ENCODE measurements at regions not wholly inside any gene's neighbourhood (a gene's known extent, or its start where the extent isn't known, plus 50 kb on each side); places are given as distances from the start of the nearest gene placed in this dataset.

GRCh38 chr10:130758529-130758928 lies 553.0 kb downstream of the TCERG1L start:
- intact Hi-C loops (cut with DNase I), result no loop called here
- DNase-seq (ENCODE audit: low spot score), result peak; percentile 64

DNA sequence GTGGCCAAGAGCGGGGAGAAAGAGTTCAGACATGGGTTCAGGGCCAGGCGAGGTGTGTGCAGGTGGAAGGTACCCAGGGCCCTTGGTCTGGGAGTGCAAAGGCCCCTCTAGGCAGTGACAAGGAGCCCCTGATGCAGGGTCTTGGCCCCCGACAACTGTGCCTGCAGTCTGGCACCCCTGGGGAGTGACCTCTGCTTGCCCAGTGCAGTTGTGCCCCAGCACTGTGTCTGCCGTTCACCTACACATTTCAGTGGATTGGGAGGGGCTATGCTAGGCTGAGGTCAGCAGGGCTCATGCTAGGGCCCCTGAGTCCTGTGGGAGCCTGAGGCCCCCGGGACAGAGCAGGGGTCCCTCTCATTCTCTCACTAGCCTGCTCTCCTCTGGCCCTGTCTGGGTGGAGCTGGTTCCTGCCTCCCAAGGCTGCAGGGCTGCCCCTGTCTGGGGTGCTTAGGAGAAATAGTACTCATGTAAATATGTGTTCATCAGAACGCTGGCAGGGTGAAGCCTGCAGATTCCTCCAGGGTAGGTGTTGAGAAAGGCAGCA lies 550.4 kb downstream of the TCERG1L start:
- peak; percentile 62 for DNase-seq (ENCODE audit: low spot score)
- intact Hi-C loops (cut with DNase I), result no loop called here

- peak; percentile 46 for DNase-seq (ENCODE audit: low spot score)
- intact Hi-C loops (cut with DNase I), result no loop called here
These were observed 549.7 kb downstream of the TCERG1L start for GRCh38 chr10:130761788-130762301.

GRCh38 chr10:130762491-130762890 lies 549.0 kb downstream of the TCERG1L start:
- DNase-seq (ENCODE audit: low spot score), result peak; percentile 47
- intact Hi-C loops (cut with DNase I), result no loop called here

GRCh38 chr10:130763071-130763470 lies 548.5 kb downstream of the TCERG1L start:
- intact Hi-C loops (cut with DNase I), result no loop called here
- no peak for DNase-seq (ENCODE audit: low spot score)

DNA sequence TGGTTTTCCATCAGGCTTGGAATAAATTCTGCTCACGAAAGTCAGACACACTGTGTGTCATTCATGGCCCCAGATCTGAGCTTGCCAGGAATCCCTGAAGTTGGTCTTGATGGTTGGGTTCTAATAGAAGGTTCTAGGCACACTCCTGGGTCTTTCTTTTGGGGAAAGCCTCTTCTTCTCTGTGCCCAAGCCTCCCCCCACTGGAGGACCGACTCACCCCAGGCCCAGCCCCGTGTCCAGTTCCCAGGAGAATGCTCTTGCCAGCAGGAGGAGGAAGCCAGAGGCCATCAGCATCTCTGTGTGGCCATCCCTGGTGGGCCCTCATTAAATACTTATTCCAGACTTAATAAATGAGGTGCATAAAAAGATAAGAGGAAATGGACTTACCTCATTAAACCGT lies 548.0 kb downstream of the TCERG1L start:
- intact Hi-C loops (cut with DNase I), result no loop called here
- DNase-seq (ENCODE audit: low spot score), result peak; percentile 63

DNA sequence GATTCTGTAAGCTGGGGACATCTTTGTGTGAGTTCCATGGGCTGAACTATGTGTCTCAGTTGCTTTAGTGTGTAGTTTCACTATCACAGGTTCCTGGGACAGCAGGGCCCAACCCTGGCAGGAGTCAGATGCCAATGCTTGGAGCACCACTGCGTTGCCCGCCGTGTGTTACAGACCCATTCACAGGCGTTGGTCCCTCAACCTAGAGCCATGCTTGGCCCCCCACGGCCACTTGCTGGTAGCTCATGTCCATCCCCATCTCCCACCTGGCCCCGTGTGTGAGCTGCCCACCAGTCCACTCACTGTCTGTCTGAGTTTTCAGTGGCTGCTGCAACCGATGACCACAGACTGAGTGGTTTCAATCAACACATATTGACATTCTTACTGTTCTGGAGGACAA lies 546.9 kb downstream of the TCERG1L start:
- DNase-seq (ENCODE audit: low spot score), result peak; percentile 26
- intact Hi-C loops (cut with DNase I), result no loop called here

GRCh38 chr10:130766071-130766470 lies 545.5 kb downstream of the TCERG1L start:
- DNase-seq (ENCODE audit: low spot score), result peak; percentile 57

DNA sequence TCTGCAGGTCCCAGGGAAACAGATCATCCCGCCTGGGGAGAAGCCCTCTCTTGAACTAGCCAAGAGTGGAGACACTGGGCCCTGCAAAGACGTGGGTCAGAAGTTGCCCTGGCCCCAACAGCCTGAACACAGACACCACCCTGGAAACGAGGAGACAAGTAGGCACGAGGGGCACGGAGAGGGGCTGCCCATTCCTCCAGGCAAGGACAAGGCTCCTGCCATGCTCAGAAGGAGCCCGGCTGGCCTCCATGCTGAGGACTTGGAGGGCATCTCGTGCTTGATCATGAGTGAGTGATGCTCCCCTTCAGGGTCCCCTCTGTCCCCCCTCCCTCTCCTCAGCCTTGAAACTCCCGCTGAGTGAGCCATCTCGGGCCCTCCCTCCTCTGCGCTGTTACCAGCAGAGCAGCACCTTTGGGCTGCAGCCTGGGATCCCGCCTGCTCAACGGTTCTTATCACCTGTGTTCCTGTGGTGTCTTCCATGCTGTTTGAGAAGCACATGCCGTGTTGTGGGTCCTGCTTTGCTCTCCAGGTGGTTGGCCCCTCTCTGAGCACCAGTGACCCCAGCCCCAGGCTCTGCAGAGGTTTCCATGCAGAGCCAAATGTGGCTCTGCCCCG lies 544.3 kb downstream of the TCERG1L start:
- DNase-seq (ENCODE audit: low spot score), result peak; percentile 59
- intact Hi-C loops (cut with DNase I), result no loop called here

More at GRCh38 chr10:130766071-130766470, 545.5 kb downstream of the TCERG1L start:
- intact Hi-C loops (cut with DNase I), result no loop called here

DNA sequence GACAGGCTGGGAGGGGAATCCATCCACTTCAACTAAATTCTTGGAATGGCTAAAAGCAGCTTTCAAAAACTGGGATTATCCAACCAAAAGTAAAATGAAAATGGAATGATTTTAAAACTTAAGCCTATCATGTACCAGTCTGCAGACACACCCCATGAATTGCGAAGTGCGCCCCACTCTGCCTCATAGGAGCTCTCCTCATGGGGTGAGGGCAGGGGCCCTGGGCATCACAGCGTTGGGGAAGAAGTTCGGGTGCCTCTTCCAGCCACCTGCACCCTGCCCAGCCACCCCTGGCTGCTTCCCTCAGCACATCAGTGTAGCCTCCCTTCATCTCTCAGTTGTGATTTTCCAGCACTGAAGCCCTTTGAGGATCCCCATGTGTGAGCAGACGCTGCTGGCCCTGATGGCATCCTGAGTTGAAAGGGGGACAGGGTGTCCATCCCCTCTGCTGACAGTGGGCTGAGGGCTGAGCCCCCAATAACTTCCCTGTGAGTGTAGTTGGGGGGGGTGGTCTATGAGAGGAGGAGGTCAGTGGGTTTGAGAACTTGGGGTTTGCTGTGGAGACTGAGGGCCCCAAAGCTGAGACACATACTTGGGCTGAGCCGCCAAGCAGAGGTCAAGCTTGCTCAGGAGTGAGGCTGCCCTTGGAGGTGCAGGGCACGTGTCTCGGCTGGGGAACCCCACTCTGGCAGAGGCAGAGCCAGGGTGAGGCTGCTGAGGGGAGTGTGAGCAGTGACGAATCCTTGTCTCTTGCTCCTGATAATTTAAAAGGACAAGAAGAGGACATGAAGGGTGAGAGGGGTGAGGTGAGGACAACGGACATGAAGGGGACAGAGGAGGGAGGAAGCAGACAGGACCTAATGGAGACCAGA lies 542.1 kb downstream of the TCERG1L start:
- DNase-seq (ENCODE audit: low spot score), result peak; percentile 60
- intact Hi-C loops (cut with DNase I), result no loop called here

DNA sequence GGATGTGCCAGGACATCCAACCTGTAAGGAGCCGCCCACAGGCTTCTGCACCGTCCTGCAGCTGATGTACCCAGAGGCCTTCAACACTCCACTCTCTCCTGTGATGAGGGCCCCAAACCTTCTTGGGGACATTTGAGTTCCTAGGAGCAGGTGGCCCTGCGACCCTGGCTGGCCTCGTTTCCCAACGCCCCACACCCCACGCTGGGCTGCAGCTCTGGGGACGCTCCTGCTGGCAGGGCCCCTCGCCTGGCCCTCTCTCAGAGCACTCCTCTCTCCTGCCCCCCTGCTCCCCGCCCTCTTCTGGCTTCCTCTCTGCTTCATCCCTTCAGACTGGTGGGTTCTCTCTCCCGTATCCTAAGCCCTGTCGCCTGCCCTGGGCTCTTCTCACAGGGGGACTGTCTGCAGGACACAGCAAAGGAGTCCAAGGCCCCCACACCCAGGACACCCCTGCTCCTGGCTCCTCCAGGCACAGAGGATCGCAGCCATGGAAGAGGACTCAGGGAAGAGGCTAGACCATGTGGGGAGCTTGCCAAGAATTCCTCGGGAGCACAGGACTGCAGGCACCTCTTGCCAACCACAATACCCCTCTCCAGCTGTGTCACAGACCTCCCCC lies 541.4 kb downstream of the TCERG1L start:
- intact Hi-C loops (cut with DNase I), result no loop called here
- DNase-seq (ENCODE audit: low spot score), result peak; percentile 63

DNA sequence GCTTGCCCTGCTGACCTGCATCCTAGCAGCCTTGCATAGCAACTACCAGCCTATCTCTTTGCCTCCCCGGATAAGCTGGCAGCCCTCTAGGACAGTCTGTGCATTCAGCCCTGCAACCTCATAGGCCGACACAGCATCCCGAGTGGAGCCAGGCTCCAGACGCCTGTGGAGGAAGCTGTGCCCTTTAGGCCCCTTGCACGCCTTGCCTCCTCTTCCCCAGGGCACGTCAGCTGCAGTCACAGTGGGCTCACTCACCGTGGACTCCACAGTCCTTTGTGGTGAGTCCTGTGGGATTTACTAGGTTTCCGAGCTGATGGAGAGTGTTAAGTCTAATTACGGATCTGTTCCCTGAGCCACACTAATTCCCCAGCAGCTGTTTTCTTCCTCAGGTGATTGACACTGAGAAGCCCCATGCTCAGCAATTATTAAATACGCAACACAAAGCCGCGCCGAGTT lies 540.0 kb downstream of the TCERG1L start:
- intact Hi-C loops (cut with DNase I), result no loop called here
- DNase-seq (ENCODE audit: low spot score), result peak; percentile 19

DNA sequence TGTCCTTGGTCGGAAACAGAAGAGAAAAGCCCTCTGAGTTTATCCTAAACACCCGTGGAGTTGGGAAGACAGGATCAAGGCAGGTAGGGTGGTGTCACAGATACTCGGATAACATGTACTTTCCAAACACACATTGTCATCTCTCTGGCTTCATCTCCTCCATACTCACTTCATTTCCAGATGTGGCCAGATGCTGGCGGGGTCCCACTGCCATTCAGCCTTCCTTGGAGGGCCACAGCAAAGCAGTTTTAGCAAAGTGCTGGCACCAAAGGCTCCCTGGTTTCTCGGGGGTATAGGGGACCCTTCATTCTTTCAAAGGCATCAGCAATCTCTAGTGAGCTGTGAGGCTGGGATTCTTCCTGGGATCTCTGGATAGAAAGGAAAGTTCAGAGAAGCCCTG lies 539.5 kb downstream of the TCERG1L start:
- DNase-seq (ENCODE audit: low spot score), result peak; percentile 15
- intact Hi-C loops (cut with DNase I), result no loop called here

- intact Hi-C loops (cut with DNase I), result no loop called here
These were observed 538.8 kb downstream of the TCERG1L start for GRCh38 chr10:130772676-130773075.

GRCh38 chr10:130773941-130774340 lies 537.6 kb downstream of the TCERG1L start:
- intact Hi-C loops (cut with DNase I), result no loop called here
- peak; percentile 66 for DNase-seq (ENCODE audit: low spot score)

More at GRCh38 chr10:130772676-130773075, 538.8 kb downstream of the TCERG1L start:
- DNase-seq (ENCODE audit: low spot score), result peak; percentile 36

DNA sequence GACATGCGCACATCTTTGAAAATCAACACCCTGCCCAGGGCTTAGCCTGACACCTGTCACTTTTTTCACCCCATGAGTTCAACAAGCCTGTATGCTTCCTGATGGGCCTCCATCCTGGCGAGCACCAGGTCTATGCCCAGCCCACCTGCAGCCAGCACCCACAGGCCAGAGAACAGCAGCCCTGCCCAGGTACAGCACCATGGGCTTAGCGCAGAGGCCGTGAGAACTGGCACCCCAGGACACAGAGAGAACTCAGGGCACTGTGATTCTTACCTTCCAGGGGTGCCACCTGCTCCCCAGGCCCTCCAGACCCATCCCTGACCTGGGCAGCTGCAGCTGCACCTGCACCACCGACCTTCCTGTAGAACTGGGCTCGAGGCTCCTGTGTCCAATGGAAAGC lies 536.6 kb downstream of the TCERG1L start:
- intact Hi-C loops (cut with DNase I), result no loop called here

DNA sequence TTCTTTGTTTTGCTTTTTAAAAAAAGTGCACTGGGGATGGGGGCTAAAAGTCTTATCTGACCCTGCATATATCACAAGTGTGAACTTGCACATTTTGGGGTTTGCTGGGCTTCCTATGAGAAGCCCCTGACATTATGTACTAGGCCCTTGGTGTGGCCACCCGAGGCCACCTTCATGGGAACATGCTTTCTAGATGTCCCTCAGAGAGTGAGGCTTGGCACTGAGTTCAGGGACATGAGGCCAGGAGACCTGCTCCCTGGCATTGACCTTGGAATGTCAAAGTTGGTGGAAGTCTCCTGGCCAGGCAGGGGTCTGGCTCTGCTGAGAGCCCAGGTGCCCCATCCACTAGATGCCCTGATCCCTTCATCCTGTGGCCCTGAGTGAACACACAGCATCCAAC lies 536.2 kb downstream of the TCERG1L start:
- intact Hi-C loops (cut with DNase I), result no loop called here
- DNase-seq (ENCODE audit: low spot score), result peak; percentile 19

More for the DNA sequence above, 536.6 kb downstream of the TCERG1L start:
- peak; percentile 36 for DNase-seq (ENCODE audit: low spot score)

GRCh38 chr10:130776724-130777123 lies 534.8 kb downstream of the TCERG1L start:
- intact Hi-C loops (cut with DNase I), result no loop called here
- peak; percentile 20 for DNase-seq (ENCODE audit: low spot score)

DNA sequence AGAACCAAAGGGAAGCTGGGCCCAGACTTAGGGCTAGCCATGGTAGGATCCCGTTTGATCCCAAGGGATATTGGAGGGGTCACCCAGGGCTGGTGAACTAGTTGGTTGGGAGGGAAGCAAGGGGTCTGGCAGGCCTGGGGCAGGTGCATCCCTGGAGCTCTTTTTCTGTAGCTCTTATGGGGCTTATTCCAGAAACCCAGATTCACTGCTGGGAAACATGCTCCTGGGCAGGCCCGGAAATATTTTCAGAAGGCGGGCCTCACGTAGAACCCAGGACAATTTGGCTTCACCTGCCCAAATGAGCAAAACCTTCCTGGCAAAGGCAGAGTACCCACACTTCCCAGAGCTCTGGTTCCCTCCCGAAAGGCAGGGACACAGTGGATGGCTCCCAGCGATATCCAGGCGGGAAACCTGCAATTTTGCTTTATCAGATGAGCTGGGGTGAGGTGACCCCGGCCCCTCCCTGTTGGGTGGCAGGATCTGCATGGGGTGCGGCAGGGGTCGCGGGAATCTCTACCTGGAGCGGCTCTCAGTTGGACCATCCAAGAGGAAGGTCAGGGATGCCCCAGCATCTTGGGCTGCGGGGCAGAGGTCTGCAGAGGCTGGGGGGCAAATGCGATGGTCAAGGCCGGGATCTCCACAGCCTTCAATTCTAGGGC lies 533.9 kb downstream of the TCERG1L start:
- intact Hi-C loops (cut with DNase I), result no loop called here
- DNase-seq (ENCODE audit: low spot score), result peak; percentile 26
